ENCODE measurements at regions not wholly inside any gene's neighbourhood (a gene's known extent, or its start where the extent isn't known, plus 50 kb on each side); places are given as distances from the start of the nearest gene placed in this dataset.

- WGBS (ENCODE audit: insufficient coverage) = 82% methylated on average over 7 of the region's 9 CpGs
- no peaks in the 10 kb centered on the region for H3K4me1 ChIP-seq (ENCODE audit: control insufficient read depth, insufficient read depth, low read length)
- H3K27me3 ChIP-seq (ENCODE audit: control insufficient read depth, insufficient read depth, low read length) = no peaks in the 10 kb centered on the region
- peak in 1 of 6 donors; percentile 9 for DNase-seq (ENCODE audit: low read depth in 4 of 6, low spot score in 6 of 6)
- no peak overlapping the region for H3K4me3 ChIP-seq (ENCODE audit: low read depth, low read length)
- no peaks in the 10 kb centered on the region for H3K36me3 ChIP-seq (ENCODE audit: control insufficient read depth, insufficient read depth, low read length)
- H3K9me3 ChIP-seq (ENCODE audit: control insufficient read depth, insufficient read depth, low read length) = no peaks in the 10 kb centered on the region
- no peak overlapping the region for H3K27ac ChIP-seq (ENCODE audit: low read depth, low read length)
These were observed 699.2 kb upstream of the ZP4 start for GRCh38 chr1:238589843-238590435.

- Histone ChIP-seq H3K27me3 (ENCODE audit: control insufficient read depth, insufficient read depth, low read length) (no peaks in the 10 kb centered on the region), H3K36me3 (ENCODE audit: control insufficient read depth, insufficient read depth, low read length) (no peaks in the 10 kb centered on the region), H3K9me3 (ENCODE audit: control insufficient read depth, insufficient read depth, low read length) (no peaks in the 10 kb centered on the region), H3K4me1 (ENCODE audit: control insufficient read depth, insufficient read depth, low read length) (no peaks in the 10 kb centered on the region), H3K27ac (ENCODE audit: low read depth, low read length) (no peak overlapping the region), H3K4me3 (ENCODE audit: low read depth, low read length) (no peak overlapping the region)
- DNase-seq (ENCODE audit: low read depth in 4 of 6, low spot score in 6 of 6) = no peak
- 100% methylated on average over 2 of the region's 3 CpGs for WGBS (ENCODE audit: insufficient coverage)
These were observed 692.1 kb upstream of the ZP4 start for GRCh38 chr1:238582816-238583215.

- no peak for DNase-seq (ENCODE audit: low read depth in 4 of 6, low spot score in 6 of 6)
- no CpG with 5 or more reads among the region's 2 CpGs for WGBS (ENCODE audit: insufficient coverage)
- Histone ChIP-seq H3K36me3 (ENCODE audit: control insufficient read depth, insufficient read depth, low read length) (no peaks in the 10 kb centered on the region), H3K4me3 (ENCODE audit: low read depth, low read length) (no peak overlapping the region), H3K27me3 (ENCODE audit: control insufficient read depth, insufficient read depth, low read length) (no peaks in the 10 kb centered on the region), H3K9me3 (ENCODE audit: control insufficient read depth, insufficient read depth, low read length) (no peaks in the 10 kb centered on the region), H3K4me1 (ENCODE audit: control insufficient read depth, insufficient read depth, low read length) (no peaks in the 10 kb centered on the region), H3K27ac (ENCODE audit: low read depth, low read length) (no peak overlapping the region)
These were observed 690.6 kb upstream of the ZP4 start for GRCh38 chr1:238581332-238581731.

DNA sequence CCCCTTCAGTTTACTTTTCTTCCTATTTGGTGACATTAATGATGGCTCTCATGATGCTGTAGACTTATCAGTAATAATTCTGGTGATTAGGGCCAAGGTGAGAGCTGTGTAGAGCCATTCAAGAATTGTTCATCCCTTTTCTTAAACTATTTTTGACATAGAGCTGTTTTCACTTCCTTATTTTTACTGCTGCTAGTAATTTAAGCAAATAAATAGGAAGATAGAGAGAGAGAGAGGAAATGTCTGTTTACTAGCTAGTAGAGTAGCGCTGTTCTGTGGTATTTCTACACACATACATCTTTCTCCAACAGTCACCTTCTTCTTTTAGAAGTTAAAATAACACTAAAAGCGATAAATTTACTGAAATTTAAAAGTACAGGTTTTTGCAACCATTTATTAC, 678.0 kb upstream of the ZP4 start:
- no peak overlapping the region for H3K4me3 ChIP-seq (ENCODE audit: low read depth, low read length)
- H3K27me3 ChIP-seq (ENCODE audit: control insufficient read depth, insufficient read depth, low read length) = no peaks in the 10 kb centered on the region
- H3K4me1 ChIP-seq (ENCODE audit: control insufficient read depth, insufficient read depth, low read length) = no peaks in the 10 kb centered on the region
- H3K27ac ChIP-seq (ENCODE audit: low read depth, low read length) = no peak overlapping the region
- H3K9me3 ChIP-seq (ENCODE audit: control insufficient read depth, insufficient read depth, low read length) = no peaks in the 10 kb centered on the region
- H3K36me3 ChIP-seq (ENCODE audit: control insufficient read depth, insufficient read depth, low read length) = no peaks in the 10 kb centered on the region
- no peak for DNase-seq (ENCODE audit: low read depth in 4 of 6, low spot score in 6 of 6)
- WGBS (ENCODE audit: insufficient coverage) = no CpG with 5 or more reads among the region's 2 CpGs

DNA sequence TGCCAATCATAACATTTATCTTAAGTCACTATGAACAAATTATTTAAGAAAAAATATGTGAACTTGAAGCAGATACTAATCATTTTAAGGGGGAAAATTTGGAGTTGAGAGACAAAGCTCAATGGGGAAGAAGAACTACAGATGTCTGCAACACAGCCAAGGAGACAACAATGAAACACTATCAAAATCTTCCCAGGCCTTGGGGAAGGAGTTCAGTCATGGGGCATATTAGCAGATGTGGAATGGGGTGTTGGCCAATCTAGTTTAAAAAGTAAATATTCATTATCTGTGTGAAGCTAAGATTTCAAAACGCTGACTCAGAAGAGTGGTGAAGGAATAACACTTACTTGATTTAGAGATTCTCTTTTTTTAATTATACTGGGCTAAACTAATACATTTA, 671.6 kb upstream of the ZP4 start:
- no peaks in the 10 kb centered on the region for H3K36me3 ChIP-seq (ENCODE audit: control insufficient read depth, insufficient read depth, low read length)
- H3K27ac ChIP-seq (ENCODE audit: low read depth, low read length) = no peak overlapping the region
- no peaks in the 10 kb centered on the region for H3K4me1 ChIP-seq (ENCODE audit: control insufficient read depth, insufficient read depth, low read length)
- no peak overlapping the region for H3K4me3 ChIP-seq (ENCODE audit: low read depth, low read length)
- DNase-seq (ENCODE audit: low read depth in 4 of 6, low spot score in 6 of 6) = peak in 1 of 6 donors; percentile 38
- no CpG with 5 or more reads among the region's 1 CpG for WGBS (ENCODE audit: insufficient coverage)
- no peaks in the 10 kb centered on the region for H3K9me3 ChIP-seq (ENCODE audit: control insufficient read depth, insufficient read depth, low read length)
- H3K27me3 ChIP-seq (ENCODE audit: control insufficient read depth, insufficient read depth, low read length) = no peaks in the 10 kb centered on the region

GRCh38 chr1:238558746-238559145, 668.0 kb upstream of the ZP4 start:
- Histone ChIP-seq H3K4me3 (ENCODE audit: low read depth, low read length) (no peak overlapping the region), H3K27me3 (ENCODE audit: control insufficient read depth, insufficient read depth, low read length) (no peaks in the 10 kb centered on the region), H3K36me3 (ENCODE audit: control insufficient read depth, insufficient read depth, low read length) (no peaks in the 10 kb centered on the region), H3K27ac (ENCODE audit: low read depth, low read length) (no peak overlapping the region), H3K4me1 (ENCODE audit: control insufficient read depth, insufficient read depth, low read length) (no peaks in the 10 kb centered on the region), H3K9me3 (ENCODE audit: control insufficient read depth, insufficient read depth, low read length) (no peaks in the 10 kb centered on the region)
- DNase-seq (ENCODE audit: low read depth in 4 of 6, low spot score in 6 of 6) = no peak
- WGBS (ENCODE audit: insufficient coverage) = no CpG with 5 or more reads among the region's 2 CpGs

- no peaks in the 10 kb centered on the region for H3K36me3 ChIP-seq (ENCODE audit: control insufficient read depth, insufficient read depth, low read length)
- no peak overlapping the region for H3K4me3 ChIP-seq (ENCODE audit: low read depth, low read length)
- DNase-seq (ENCODE audit: low read depth in 4 of 6, low spot score in 6 of 6) = no peak
- no peak overlapping the region for H3K27ac ChIP-seq (ENCODE audit: low read depth, low read length)
- no peaks in the 10 kb centered on the region for H3K4me1 ChIP-seq (ENCODE audit: control insufficient read depth, insufficient read depth, low read length)
- no CpG with 5 or more reads among the region's 4 CpGs for WGBS (ENCODE audit: insufficient coverage)
- H3K9me3 ChIP-seq (ENCODE audit: control insufficient read depth, insufficient read depth, low read length) = no peaks in the 10 kb centered on the region
- no peaks in the 10 kb centered on the region for H3K27me3 ChIP-seq (ENCODE audit: control insufficient read depth, insufficient read depth, low read length)
These were observed 667.4 kb upstream of the ZP4 start for GRCh38 chr1:238558156-238558555.

DNA sequence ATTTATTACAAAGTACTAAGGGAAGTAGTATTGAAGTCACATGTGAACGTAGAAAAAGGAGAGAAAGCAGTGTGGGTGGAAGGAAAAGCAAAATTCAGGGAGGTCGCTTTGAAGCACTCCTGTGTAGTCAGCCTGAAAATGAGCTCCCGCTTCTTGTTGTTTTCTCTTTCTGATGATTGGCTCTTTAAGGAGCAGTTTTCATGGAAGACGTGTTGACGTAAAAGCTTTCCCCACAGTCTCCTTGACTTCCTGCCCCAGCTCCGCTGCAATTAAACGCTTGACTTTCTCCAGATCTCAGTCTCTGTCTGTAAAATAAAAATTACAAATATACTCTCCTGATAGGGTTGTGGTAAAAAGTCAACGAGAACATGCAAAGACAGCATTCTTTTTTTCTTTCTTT, 661.5 kb upstream of the ZP4 start:
- peak in 1 of 6 donors; percentile 21 for DNase-seq (ENCODE audit: low read depth in 4 of 6, low spot score in 6 of 6)
- WGBS (ENCODE audit: insufficient coverage) = 92% methylated on average over 2 of the region's 8 CpGs

DNA sequence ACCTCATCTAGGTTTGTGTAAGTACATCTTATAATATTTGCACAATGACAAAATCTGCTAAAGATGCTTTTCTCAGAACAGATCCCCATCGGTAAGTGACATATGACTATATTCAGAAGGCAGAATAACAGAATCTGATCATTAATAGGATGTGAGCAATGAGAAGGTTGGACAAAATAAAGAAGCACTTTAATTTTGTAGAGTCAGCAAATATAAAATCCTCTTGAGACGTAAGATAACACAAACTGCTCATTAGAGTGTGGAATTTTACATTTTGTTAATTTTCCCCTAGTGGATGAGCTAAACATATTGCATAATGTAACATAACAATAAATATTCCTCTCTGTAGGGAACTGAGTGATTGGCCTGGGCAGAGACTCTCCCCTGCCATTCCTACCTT, 658.4 kb upstream of the ZP4 start:
- H3K4me1 ChIP-seq (ENCODE audit: control insufficient read depth, insufficient read depth, low read length) = no peaks in the 10 kb centered on the region
- no peaks in the 10 kb centered on the region for H3K27me3 ChIP-seq (ENCODE audit: control insufficient read depth, insufficient read depth, low read length)
- no peak for DNase-seq (ENCODE audit: low read depth in 4 of 6, low spot score in 6 of 6)
- H3K36me3 ChIP-seq (ENCODE audit: control insufficient read depth, insufficient read depth, low read length) = no peaks in the 10 kb centered on the region
- WGBS (ENCODE audit: insufficient coverage) = no CpG with 5 or more reads among the region's 2 CpGs
- H3K4me3 ChIP-seq (ENCODE audit: low read depth, low read length) = no peak overlapping the region
- no peak overlapping the region for H3K27ac ChIP-seq (ENCODE audit: low read depth, low read length)
- H3K9me3 ChIP-seq (ENCODE audit: control insufficient read depth, insufficient read depth, low read length) = peaks cover 1% of the 10 kb centered on the region

More for the DNA sequence above, 661.5 kb upstream of the ZP4 start:
- H3K4me1 ChIP-seq (ENCODE audit: control insufficient read depth, insufficient read depth, low read length) = no peaks in the 10 kb centered on the region
- no peaks in the 10 kb centered on the region for H3K27me3 ChIP-seq (ENCODE audit: control insufficient read depth, insufficient read depth, low read length)
- no peaks in the 10 kb centered on the region for H3K9me3 ChIP-seq (ENCODE audit: control insufficient read depth, insufficient read depth, low read length)
- H3K27ac ChIP-seq (ENCODE audit: low read depth, low read length) = no peak overlapping the region
- no peaks in the 10 kb centered on the region for H3K36me3 ChIP-seq (ENCODE audit: control insufficient read depth, insufficient read depth, low read length)
- H3K4me3 ChIP-seq (ENCODE audit: low read depth, low read length) = no peak overlapping the region

- no peak overlapping the region for H3K27ac ChIP-seq (ENCODE audit: low read depth, low read length)
- no peaks in the 10 kb centered on the region for H3K36me3 ChIP-seq (ENCODE audit: control insufficient read depth, insufficient read depth, low read length)
- DNase-seq (ENCODE audit: low read depth in 4 of 6, low spot score in 6 of 6) = no peak
- H3K27me3 ChIP-seq (ENCODE audit: control insufficient read depth, insufficient read depth, low read length) = no peaks in the 10 kb centered on the region
- H3K9me3 ChIP-seq (ENCODE audit: control insufficient read depth, insufficient read depth, low read length) = peaks cover 1% of the 10 kb centered on the region
- no peak overlapping the region for H3K4me3 ChIP-seq (ENCODE audit: low read depth, low read length)
- H3K4me1 ChIP-seq (ENCODE audit: control insufficient read depth, insufficient read depth, low read length) = no peaks in the 10 kb centered on the region
- WGBS (ENCODE audit: insufficient coverage) = 50% methylated on average over 2 of the region's 2 CpGs
These were observed 655.4 kb upstream of the ZP4 start for GRCh38 chr1:238546118-238546517.
